HFFc6 (cell line): ENCODE measurements at regions not wholly inside any gene's neighbourhood (a gene's known extent, or its start where the extent isn't known, plus 50 kb on each side); places are given as distances from the start of the nearest gene placed in this dataset.

Experiments used
- DNase-seq: peaks from one replicate; pipeline ENCODE4 v3.0.0-alpha.2; 2018
- H3K27ac Mint-ChIP-seq: 2 replicates; pipeline ENCODE4 v1.8.0; 2020; ENCODE audit warnings: mild to moderate bottlenecking, mixed read lengths
- H3K27me3 Mint-ChIP-seq: 2 replicates; pipeline ENCODE4 v1.8.0; 2021; ENCODE audit warnings: mild to moderate bottlenecking, moderate library complexity, mixed read lengths; ENCODE audit not compliant: insufficient read depth
- H3K36me3 Mint-ChIP-seq: 2 replicates; pipeline ENCODE4 v1.8.0; 2021; ENCODE audit warnings: low read depth, mixed read lengths
- H3K4me1 Mint-ChIP-seq: 2 replicates; pipeline ENCODE4 v1.8.0; 2020; ENCODE audit warnings: low read depth, mixed read lengths
- H3K4me3 Mint-ChIP-seq: 2 replicates; pipeline ENCODE4 v1.8.0; 2020; ENCODE audit warnings: mild to moderate bottlenecking, moderate library complexity, mixed read lengths
- H3K9me3 Mint-ChIP-seq: 2 replicates; pipeline ENCODE4 v1.8.0; 2020; ENCODE audit warnings: mild to moderate bottlenecking, mixed read lengths
- TF ChIP-seq, protein P1 (sequence below): fragments of 200-600 bp; sonication (generic); IDR thresholded peaks from 2 replicates; pipeline ENCODE4 v1.5.0; 2021; ENCODE audit warnings: antibody characterized with exemption, mild to moderate bottlenecking

DNA sequence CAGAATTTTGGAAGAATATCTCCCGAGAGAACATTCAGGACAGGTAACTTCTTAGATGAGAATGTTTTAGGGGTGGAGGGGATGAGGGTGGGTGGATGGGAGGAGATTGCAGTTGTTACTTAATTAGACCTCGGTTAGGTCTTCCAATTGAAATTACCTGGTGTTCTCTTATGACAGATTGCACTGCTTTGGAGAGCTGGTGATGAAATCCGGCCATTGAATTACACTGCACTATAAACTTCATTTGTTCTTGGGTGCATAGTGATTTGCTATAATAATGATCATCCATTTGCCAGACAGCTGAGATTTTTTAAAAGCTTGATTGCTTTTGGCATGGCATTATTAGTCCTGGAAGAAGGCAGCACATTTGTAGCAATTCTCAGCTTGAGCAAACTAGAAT lies 427.6 kb downstream of the GBA3 start:
- TF ChIP-seq, protein P1, sequence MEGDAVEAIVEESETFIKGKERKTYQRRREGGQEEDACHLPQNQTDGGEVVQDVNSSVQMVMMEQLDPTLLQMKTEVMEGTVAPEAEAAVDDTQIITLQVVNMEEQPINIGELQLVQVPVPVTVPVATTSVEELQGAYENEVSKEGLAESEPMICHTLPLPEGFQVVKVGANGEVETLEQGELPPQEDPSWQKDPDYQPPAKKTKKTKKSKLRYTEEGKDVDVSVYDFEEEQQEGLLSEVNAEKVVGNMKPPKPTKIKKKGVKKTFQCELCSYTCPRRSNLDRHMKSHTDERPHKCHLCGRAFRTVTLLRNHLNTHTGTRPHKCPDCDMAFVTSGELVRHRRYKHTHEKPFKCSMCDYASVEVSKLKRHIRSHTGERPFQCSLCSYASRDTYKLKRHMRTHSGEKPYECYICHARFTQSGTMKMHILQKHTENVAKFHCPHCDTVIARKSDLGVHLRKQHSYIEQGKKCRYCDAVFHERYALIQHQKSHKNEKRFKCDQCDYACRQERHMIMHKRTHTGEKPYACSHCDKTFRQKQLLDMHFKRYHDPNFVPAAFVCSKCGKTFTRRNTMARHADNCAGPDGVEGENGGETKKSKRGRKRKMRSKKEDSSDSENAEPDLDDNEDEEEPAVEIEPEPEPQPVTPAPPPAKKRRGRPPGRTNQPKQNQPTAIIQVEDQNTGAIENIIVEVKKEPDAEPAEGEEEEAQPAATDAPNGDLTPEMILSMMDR = no peak
- H3K4me1 Mint-ChIP-seq = no peaks in the 10 kb centered on the region
- no peaks in the 10 kb centered on the region for H3K27me3 Mint-ChIP-seq
- no peak for DNase-seq
- H3K36me3 Mint-ChIP-seq = no peaks in the 10 kb centered on the region
- no peak overlapping the region for H3K4me3 Mint-ChIP-seq
- no peak overlapping the region for H3K27ac Mint-ChIP-seq
- peaks cover 53% of the 10 kb centered on the region for H3K9me3 Mint-ChIP-seq

GRCh38 chr4:23117826-23118225 lies 425.1 kb downstream of the GBA3 start:
- H3K9me3 Mint-ChIP-seq = peaks cover 57% of the 10 kb centered on the region
- H3K27ac Mint-ChIP-seq = no peak overlapping the region
- TF ChIP-seq, protein P1 = no peak
- no peak overlapping the region for H3K4me3 Mint-ChIP-seq
- DNase-seq = no peak
- H3K27me3 Mint-ChIP-seq = no peaks in the 10 kb centered on the region
- H3K4me1 Mint-ChIP-seq = no peaks in the 10 kb centered on the region
- H3K36me3 Mint-ChIP-seq = no peaks in the 10 kb centered on the region

DNA sequence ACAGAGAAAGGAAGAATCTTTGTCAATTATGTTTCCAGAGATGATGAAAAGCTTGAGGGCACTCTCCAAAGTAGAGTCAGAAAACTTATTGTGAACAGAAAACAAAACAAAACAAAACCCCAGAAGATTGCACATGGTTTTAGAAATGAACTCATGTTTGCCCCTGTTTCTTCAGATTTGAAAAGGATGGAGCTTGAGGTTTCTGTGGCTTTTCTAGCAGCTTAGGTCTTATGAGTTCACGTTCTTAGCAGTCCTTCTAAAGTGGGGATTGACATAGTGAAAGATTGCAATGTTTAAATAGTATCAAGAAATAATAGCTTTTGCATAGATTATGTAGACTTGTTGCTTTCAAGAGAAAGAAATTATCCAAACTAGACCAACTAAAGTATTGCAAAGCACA lies 421.8 kb downstream of the GBA3 start:
- peaks cover 62% of the 10 kb centered on the region for H3K9me3 Mint-ChIP-seq
- TF ChIP-seq, protein P1 = no peak
- no peak overlapping the region for H3K27ac Mint-ChIP-seq
- H3K4me1 Mint-ChIP-seq = no peaks in the 10 kb centered on the region
- no peaks in the 10 kb centered on the region for H3K36me3 Mint-ChIP-seq
- no peak for DNase-seq
- H3K27me3 Mint-ChIP-seq = no peaks in the 10 kb centered on the region
- H3K4me3 Mint-ChIP-seq = no peak overlapping the region

- no peaks in the 10 kb centered on the region for H3K4me1 Mint-ChIP-seq
- peaks cover 65% of the 10 kb centered on the region for H3K9me3 Mint-ChIP-seq
- H3K36me3 Mint-ChIP-seq = no peaks in the 10 kb centered on the region
- DNase-seq = no peak
- H3K27ac Mint-ChIP-seq = no peak overlapping the region
- TF ChIP-seq, protein P1 = no peak
- H3K27me3 Mint-ChIP-seq = no peaks in the 10 kb centered on the region
- no peak overlapping the region for H3K4me3 Mint-ChIP-seq
Observed at GRCh38 chr4:23113104-23113503, 420.4 kb downstream of the GBA3 start.

DNA sequence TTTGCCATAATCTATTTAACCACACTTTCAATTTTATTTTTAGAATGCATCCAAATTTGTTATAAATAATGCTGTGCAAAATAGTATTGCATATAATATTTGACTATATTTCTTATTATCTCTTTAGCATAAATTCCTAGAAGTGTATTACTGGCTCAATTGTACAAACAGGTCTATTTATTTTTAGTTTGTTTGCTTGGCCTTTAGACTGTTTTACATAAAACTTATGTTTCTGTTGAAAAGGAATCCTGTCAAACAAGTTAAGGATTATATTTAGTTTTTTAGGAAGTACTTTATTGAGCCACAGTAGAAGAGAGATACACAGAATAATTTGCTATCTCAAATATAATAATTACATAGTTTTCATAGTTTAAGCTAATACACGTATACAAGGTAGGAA lies 413.8 kb downstream of the GBA3 start:
- Mint-ChIP-seq H3K4me3 (no peak overlapping the region), H3K36me3 (no peaks in the 10 kb centered on the region; the same call in 1 of the 2 replicates), H3K9me3 (peaks cover 51% of the 10 kb centered on the region), H3K27me3 (no peaks in the 10 kb centered on the region), H3K4me1 (no peaks in the 10 kb centered on the region), H3K27ac (no peak overlapping the region)
- TF ChIP-seq, protein P1 = no peak
- DNase-seq = no peak
